Prostate gland (tissue), 2 donors: ENCODE measurements at regions not wholly inside any gene's neighbourhood (a gene's known extent, or its start where the extent isn't known, plus 50 kb on each side); places are given as distances from the start of the nearest gene placed in this dataset.

ENCODE experiments used
- DNase-seq: peaks from one replicate; pipeline ENCODE4 v3.0.0-alpha.2; 2019; ENCODE audit warnings: low spot score
- H3K27ac ChIP-seq, 2 donors: fragments of 200-600 bp; sonication (generic); 2 replicates each; pipeline ENCODE4 v1.5.1; 2017 to 2019
- H3K27me3 ChIP-seq: fragments of 200-600 bp; sonication (generic); replicated peaks from 2 replicates; pipeline ENCODE4 v1.5.1; 2019; ENCODE audit not compliant: insufficient read depth
- H3K36me3 ChIP-seq, 2 donors: fragments of 200-600 bp; sonication (generic); 1 replicate in 1 of 2; 2 replicates in 1 of 2; pipeline versions ENCODE4 v1.5.1 to v1.8.1; 2017 to 2019
- H3K4me1 ChIP-seq: fragments of 200-600 bp; sonication (generic); replicated peaks from 2 replicates; pipeline ENCODE4 v1.5.1; 2019
- H3K4me3 ChIP-seq, 2 donors: fragments of 200-600 bp; sonication (generic); 2 replicates each; pipeline ENCODE4 v1.5.1; 2017 to 2019
- H3K9me3 ChIP-seq: fragments of 200-600 bp; sonication (generic); 2 replicates; pipeline ENCODE4 v1.5.1; 2017
- CTCF ChIP-seq, 4 experiments: fragments of 200-600 bp in 2 of 4; fragments of 450-650 bp in 2 of 4; sonication (generic) in 2 of 4; IDR thresholded peaks; 1 replicate in 3 of 4; 2 replicates in 1 of 4; pipeline ENCODE4 v1.5.1; 2016 to 2019; ENCODE audit warnings: antibody characterized with exemption in 4 of 4, mild to moderate bottlenecking in 2 of 4, moderate library complexity in 2 of 4
- POLR2A ChIP-seq: fragments of 450-650 bp; IDR thresholded peaks from one replicate; pipeline ENCODE4 v1.6.1; 2016; ENCODE audit warnings: antibody characterized with exemption, mild to moderate bottlenecking
- POLR2AphosphoS5 ChIP-seq: sonication (generic); formaldehyde crosslinking; IDR thresholded peaks from one replicate; pipeline ENCODE4 v1.6.1; 2017; ENCODE audit warnings: antibody characterized with exemption
- WGBS: methylation state at CpG from one replicate; pipeline ENCODE4 v1.1.5; 2018; 5-methylcytosine and 5-hydroxymethylcytosine counted together
- intact Hi-C: fragments of 100-400 bp; cut with DNase I; formaldehyde crosslinking; loops from one replicate; pipeline ENCODE4 v1.14.2; 2022

DNA sequence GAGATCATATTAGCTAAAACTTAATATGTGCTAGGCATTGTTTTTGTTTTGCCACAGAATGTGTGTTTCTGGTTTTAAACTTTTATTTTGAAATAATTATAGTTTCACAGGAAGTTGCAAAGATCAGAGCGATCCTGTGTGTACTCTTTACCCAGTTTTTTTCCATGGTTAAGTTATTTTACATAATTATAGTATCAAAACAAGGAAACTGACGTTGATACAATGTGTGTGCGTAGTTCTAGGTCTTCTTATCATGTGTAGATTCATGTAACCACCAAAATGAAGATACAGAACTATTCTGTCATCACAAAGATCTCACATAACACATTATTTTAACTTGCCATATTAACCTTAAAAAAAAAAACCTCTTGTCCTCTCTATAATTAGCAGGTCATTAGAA, 69.2 kb downstream of the BLTP1 start:
- intact Hi-C loops, result no loop called here
- H3K27me3 ChIP-seq, result no peaks in the 10 kb centered on the region
- WGBS, result 75% methylated on average over 3 of the region's 3 CpGs
- no peak overlapping the region for H3K4me3 ChIP-seq
- H3K27ac ChIP-seq, result no peak overlapping the region
- no peaks in the 10 kb centered on the region for H3K4me1 ChIP-seq
- TF ChIP-seq CTCF (IDR thresholded peaks at IDR 0.05) (no peak), POLR2AphosphoS5 (no peak), POLR2A (no peak)
- no peak for DNase-seq
- no peaks in the 10 kb centered on the region for H3K9me3 ChIP-seq
- no peaks in the 10 kb centered on the region for H3K36me3 ChIP-seq

- 75% methylated on average over 4 of the region's 4 CpGs for WGBS
- TF ChIP-seq POLR2A, result no peak
- no peak for TF ChIP-seq POLR2AphosphoS5
- TF ChIP-seq CTCF (IDR thresholded peaks at IDR 0.05), result peak in 1 of 4 experiments; percentile 3
- no peak for DNase-seq
- Histone ChIP-seq H3K4me3 (no peak overlapping the region), H3K27ac (no peak overlapping the region), H3K36me3 (no peaks in the 10 kb centered on the region), H3K4me1 (no peaks in the 10 kb centered on the region), H3K9me3 (no peaks in the 10 kb centered on the region), H3K27me3 (no peaks in the 10 kb centered on the region)
- intact Hi-C loops, result no loop called here
These were observed 72.2 kb downstream of the BLTP1 start for GRCh38 chr4:122224348-122224747.

DNA sequence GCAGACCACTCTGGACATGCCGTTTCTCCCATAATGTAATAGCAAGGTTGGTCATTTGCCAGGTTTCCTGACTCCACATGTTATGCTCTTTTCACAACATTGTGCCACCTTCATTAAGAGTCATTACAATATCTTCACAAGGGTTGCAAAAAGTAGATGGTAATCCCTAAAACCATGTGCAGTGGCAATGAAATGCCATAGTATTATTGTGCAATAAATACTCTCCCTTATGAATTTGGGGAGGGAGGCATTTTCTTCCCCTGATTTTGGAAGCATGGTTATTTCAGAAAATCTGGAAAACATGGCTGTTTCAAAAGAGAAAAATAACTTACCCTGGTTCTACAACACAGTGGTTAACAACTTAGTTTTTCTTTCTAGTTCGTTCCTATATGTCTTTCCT, 75.1 kb downstream of the BLTP1 start:
- no peak for TF ChIP-seq POLR2AphosphoS5
- TF ChIP-seq POLR2A, result no peak
- TF ChIP-seq CTCF (IDR thresholded peaks at IDR 0.05), result no peak
- WGBS, result 87% methylated on average over 2 of the region's 2 CpGs
- intact Hi-C loops, result no loop called here
- H3K36me3 ChIP-seq, result no peaks in the 10 kb centered on the region
- no peaks in the 10 kb centered on the region for H3K9me3 ChIP-seq
- no peak overlapping the region for H3K27ac ChIP-seq
- no peaks in the 10 kb centered on the region for H3K27me3 ChIP-seq
- no peak overlapping the region for H3K4me3 ChIP-seq
- H3K4me1 ChIP-seq, result no peaks in the 10 kb centered on the region
- DNase-seq, result no peak

DNA sequence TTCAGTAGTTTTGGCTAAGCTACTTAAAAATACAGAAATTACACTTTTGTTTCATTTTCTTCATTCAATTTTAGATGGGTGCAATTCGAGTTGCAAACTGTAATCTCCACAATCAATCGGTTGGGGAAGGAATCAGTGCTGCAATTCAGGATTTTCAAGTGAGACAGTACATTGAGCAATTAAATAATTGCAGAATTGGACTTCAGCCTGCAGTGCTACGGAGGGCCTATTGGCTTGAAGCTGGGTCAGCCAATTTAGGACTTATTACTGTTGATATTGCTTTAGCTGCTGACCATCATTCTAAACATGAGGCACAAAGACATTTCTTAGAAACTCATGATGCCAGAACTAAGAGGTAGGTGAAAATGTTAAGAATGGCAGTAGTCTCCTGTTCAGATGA, 77.7 kb downstream of the BLTP1 start:
- Histone ChIP-seq H3K4me3 (no peak overlapping the region), H3K27me3 (no peaks in the 10 kb centered on the region), H3K36me3 (no peaks in the 10 kb centered on the region), H3K27ac (no peak overlapping the region), H3K9me3 (no peaks in the 10 kb centered on the region), H3K4me1 (no peaks in the 10 kb centered on the region)
- 82% methylated on average over 3 of the region's 3 CpGs for WGBS
- TF ChIP-seq POLR2A, result no peak
- no peak for TF ChIP-seq CTCF (IDR thresholded peaks at IDR 0.05)
- no peak for TF ChIP-seq POLR2AphosphoS5
- DNase-seq, result no peak
- intact Hi-C loops, result no loop called here

DNA sequence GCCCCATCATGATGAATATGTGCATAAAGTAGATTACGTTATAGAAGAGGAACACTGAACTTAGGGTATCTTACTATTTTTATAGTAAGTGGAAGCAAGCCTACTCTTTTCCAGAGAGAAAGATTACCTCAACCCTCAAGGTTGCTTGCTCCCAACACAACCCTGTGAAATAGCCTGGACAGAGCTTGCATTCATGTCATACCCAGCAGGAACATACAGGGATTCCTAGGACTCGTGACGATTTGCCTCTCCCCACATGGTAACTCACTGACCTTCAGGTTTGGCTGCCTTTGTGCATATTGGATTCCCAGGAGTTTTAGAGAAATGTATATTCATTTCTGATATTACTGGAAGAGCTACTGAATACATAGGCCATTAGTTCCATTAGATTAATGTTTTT, 80.5 kb downstream of the BLTP1 start:
- intact Hi-C loops, result no loop called here
- H3K4me1 ChIP-seq, result no peaks in the 10 kb centered on the region

More for the DNA sequence above, 80.5 kb downstream of the BLTP1 start:
- Histone ChIP-seq H3K9me3 (no peaks in the 10 kb centered on the region), H3K27me3 (no peaks in the 10 kb centered on the region), H3K4me3 (no peak overlapping the region), H3K36me3 (no peaks in the 10 kb centered on the region), H3K27ac (no peak overlapping the region)
- no peak for DNase-seq
- 96% methylated on average over 3 of the region's 3 CpGs for WGBS
- TF ChIP-seq POLR2AphosphoS5, result no peak
- no peak for TF ChIP-seq CTCF (IDR thresholded peaks at IDR 0.05)
- TF ChIP-seq POLR2A, result no peak
